22Rv1 (cell line): ENCODE measurements at regions not wholly inside any gene's neighbourhood (a gene's known extent, or its start where the extent isn't known, plus 50 kb on each side); places are given as distances from the start of the nearest gene placed in this dataset.

ENCODE experiments used
- H3K27ac ChIP-seq: fragments of 450-650 bp; 2 replicates; pipeline ENCODE4 v1.5.1; 2017
- CTCF ChIP-seq: fragments of 450-650 bp; IDR thresholded peaks from 2 replicates; pipeline ENCODE4 v1.5.1; 2017; ENCODE audit warnings: mild to moderate bottlenecking
- ZFX ChIP-seq: fragments of 450-650 bp; IDR thresholded peaks from 2 replicates; pipeline ENCODE4 v1.6.1; 2017; ENCODE audit warnings: antibody characterized with exemption, borderline replicate concordance

- no peak overlapping the region for H3K27ac ChIP-seq
- TF ChIP-seq CTCF (no peak), ZFX (no peak)
Measured at GRCh38 chr21:19781881-19782652, 1216.1 kb upstream of the NCAM2 start.

GRCh38 chr21:19785941-19786340, 1212.3 kb upstream of the NCAM2 start:
- no peak overlapping the region for H3K27ac ChIP-seq
- TF ChIP-seq ZFX: no peak
- TF ChIP-seq CTCF: no peak

- TF ChIP-seq ZFX: no peak
- TF ChIP-seq CTCF: no peak
Measured at GRCh38 chr21:19792004-19792403, 1206.2 kb upstream of the NCAM2 start.

GRCh38 chr21:19807201-19807600, 1191.0 kb upstream of the NCAM2 start:
- TF ChIP-seq ZFX: no peak
- TF ChIP-seq CTCF: no peak
- H3K27ac ChIP-seq: no peak overlapping the region

More at GRCh38 chr21:19792004-19792403, 1206.2 kb upstream of the NCAM2 start:
- H3K27ac ChIP-seq: no peak overlapping the region

- no peak for TF ChIP-seq CTCF
- no peak for TF ChIP-seq ZFX
- H3K27ac ChIP-seq: no peak overlapping the region
Measured at GRCh38 chr21:19810779-19811178, 1187.4 kb upstream of the NCAM2 start.

GRCh38 chr21:19830446-19830845, 1167.8 kb upstream of the NCAM2 start:
- TF ChIP-seq ZFX (no peak), CTCF (no peak)
- no peak overlapping the region for H3K27ac ChIP-seq

GRCh38 chr21:19832551-19832950, 1165.7 kb upstream of the NCAM2 start:
- TF ChIP-seq CTCF (no peak), ZFX (no peak)

More at GRCh38 chr21:19832551-19832950, 1165.7 kb upstream of the NCAM2 start:
- H3K27ac ChIP-seq: no peak overlapping the region
